ENCODE measurements at regions not wholly inside any gene's neighbourhood (a gene's known extent, or its start where the extent isn't known, plus 50 kb on each side); places are given as distances from the start of the nearest gene placed in this dataset.

- TF ChIP-seq AR (CRISPR knock-in tag; IDR thresholded peaks at IDR 0.05) = no peak
Observed at GRCh38 chr4:144357975-144358374, 217.5 kb upstream of the GYPA start (continued).

DNA sequence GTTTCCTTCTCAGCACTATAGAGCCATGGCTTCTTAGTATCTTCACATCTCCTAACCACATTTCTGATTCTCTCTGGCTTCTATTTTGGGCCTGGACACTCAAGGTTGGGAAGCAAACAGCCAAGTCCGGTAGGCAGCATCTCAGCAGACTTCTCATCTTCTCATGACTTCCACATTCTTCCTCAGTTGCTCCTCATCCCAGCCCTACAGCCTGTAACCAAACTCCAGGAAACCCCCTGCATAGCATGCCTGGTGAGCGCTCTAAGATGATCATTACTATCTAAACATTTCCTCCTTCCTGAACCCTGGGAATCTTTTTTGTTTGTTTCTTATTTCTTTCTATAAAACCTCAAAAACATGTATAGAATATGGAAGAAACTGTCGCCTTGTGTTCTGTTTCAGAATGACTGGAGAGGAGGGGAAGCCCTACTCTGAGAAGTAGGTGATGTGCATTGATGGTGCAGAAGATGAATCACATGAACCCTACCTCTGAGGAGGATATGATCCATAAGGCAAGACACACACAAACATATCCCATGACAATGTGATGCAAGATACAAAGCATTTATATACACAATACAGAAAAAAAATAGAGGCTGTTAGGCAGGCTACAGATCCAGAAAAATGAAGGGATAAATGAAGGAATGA is 219.8 kb upstream of the GYPA start:
- POLR2A ChIA-PET = no interaction called here
- CTCF ChIA-PET = no interaction called here

GRCh38 chr4:144362366-144362765 is 221.8 kb upstream of the GYPA start:
- POLR2A ChIA-PET = interaction anchor here (0.6 kb wide), 1 partner anchor 183 kb away, joined by 4 read pairs; no protein-coding TSS in a partner anchor
- TF ChIP-seq, protein P1, sequence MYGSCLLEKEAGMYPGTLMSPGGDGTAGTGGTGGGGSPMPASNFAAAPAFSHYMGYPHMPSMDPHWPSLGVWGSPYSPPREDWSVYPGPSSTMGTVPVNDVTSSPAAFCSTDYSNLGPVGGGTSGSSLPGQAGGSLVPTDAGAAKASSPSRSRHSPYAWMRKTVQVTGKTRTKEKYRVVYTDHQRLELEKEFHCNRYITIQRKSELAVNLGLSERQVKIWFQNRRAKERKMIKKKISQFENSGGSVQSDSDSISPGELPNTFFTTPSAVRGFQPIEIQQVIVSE (CRISPR knock-in tag; IDR thresholded peaks at IDR 0.05; ENCODE audit: borderline replicate concordance) = no peak
- TF ChIP-seq, protein P2, sequence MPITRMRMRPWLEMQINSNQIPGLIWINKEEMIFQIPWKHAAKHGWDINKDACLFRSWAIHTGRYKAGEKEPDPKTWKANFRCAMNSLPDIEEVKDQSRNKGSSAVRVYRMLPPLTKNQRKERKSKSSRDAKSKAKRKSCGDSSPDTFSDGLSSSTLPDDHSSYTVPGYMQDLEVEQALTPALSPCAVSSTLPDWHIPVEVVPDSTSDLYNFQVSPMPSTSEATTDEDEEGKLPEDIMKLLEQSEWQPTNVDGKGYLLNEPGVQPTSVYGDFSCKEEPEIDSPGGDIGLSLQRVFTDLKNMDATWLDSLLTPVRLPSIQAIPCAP (CRISPR knock-in tag; IDR thresholded peaks at IDR 0.05) = no peak
- TF ChIP-seq MLX (CRISPR knock-in tag; IDR thresholded peaks at IDR 0.05) (no peak), GTF2I (CRISPR knock-in tag; conservative IDR thresholded peaks at IDR 0.05) (no peak), JAZF1 (CRISPR knock-in tag; IDR thresholded peaks at IDR 0.05) (no peak), JUN (CRISPR knock-in tag; IDR thresholded peaks at IDR 0.05) (no peak)
- Mint-ChIP-seq H3K4me3 (no peak overlapping the region), H3K27me3 (ENCODE audit: low read depth) (no peaks in the 10 kb centered on the region), H3K4me1 (peaks cover 22% of the 10 kb centered on the region), H3K36me3 (no peaks in the 10 kb centered on the region), H3K9me3 (no peaks in the 10 kb centered on the region), H3K27ac (no peak overlapping the region)
- no peak for ATAC-seq
- DNase-seq (ENCODE audit: low spot score) = no peak
- CTCF ChIA-PET = no interaction called here

More for the DNA sequence above, 219.8 kb upstream of the GYPA start:
- ATAC-seq (no peak), DNase-seq (ENCODE audit: low spot score) (no peak)
- no peak for TF ChIP-seq NFYB (CRISPR knock-in tag; conservative IDR thresholded peaks at IDR 0.05; ENCODE audit: low read depth)
- TF ChIP-seq, protein P3, sequence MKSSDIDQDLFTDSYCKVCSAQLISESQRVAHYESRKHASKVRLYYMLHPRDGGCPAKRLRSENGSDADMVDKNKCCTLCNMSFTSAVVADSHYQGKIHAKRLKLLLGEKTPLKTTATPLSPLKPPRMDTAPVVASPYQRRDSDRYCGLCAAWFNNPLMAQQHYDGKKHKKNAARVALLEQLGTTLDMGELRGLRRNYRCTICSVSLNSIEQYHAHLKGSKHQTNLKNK (CRISPR knock-in tag; IDR thresholded peaks at IDR 0.05) = no peak
- TF ChIP-seq FOXJ3 (CRISPR knock-in tag; IDR thresholded peaks at IDR 0.05; ENCODE audit: borderline replicate concordance) = no peak
- no peak for TF ChIP-seq SMAD4 (CRISPR knock-in tag; IDR thresholded peaks at IDR 0.05)
- TF ChIP-seq JUN (CRISPR knock-in tag; IDR thresholded peaks at IDR 0.05) = no peak
- TF ChIP-seq MLX (CRISPR knock-in tag; IDR thresholded peaks at IDR 0.05) = no peak
- TF ChIP-seq GABPB1 (CRISPR knock-in tag; IDR thresholded peaks at IDR 0.05) = no peak
- TF ChIP-seq ZNF671 (CRISPR knock-in tag; IDR thresholded peaks at IDR 0.05) = no peak
- Mint-ChIP-seq H3K4me3 (no peak overlapping the region), H3K9me3 (no peaks in the 10 kb centered on the region), H3K27ac (no peak overlapping the region), H3K4me1 (peaks cover 40% of the 10 kb centered on the region), H3K27me3 (ENCODE audit: low read depth) (no peaks in the 10 kb centered on the region), H3K36me3 (no peaks in the 10 kb centered on the region)

- H3K36me3 Mint-ChIP-seq = no peaks in the 10 kb centered on the region
- DNase-seq (ENCODE audit: low spot score) = no peak
- no peak for ATAC-seq
- H3K4me3 Mint-ChIP-seq = no peak overlapping the region
- ChIA-PET CTCF (no interaction called here), POLR2A (no interaction called here)
- H3K27ac Mint-ChIP-seq = no peak overlapping the region
- H3K9me3 Mint-ChIP-seq = no peaks in the 10 kb centered on the region
- peaks cover 11% of the 10 kb centered on the region for H3K4me1 Mint-ChIP-seq
- no peaks in the 10 kb centered on the region for H3K27me3 Mint-ChIP-seq (ENCODE audit: low read depth)
- TF ChIP-seq TEAD4 (CRISPR knock-in tag; IDR thresholded peaks at IDR 0.05) = no peak
- TF ChIP-seq SOX15 (CRISPR knock-in tag; IDR thresholded peaks at IDR 0.05) = no peak
- TF ChIP-seq, protein P1 (CRISPR knock-in tag; IDR thresholded peaks at IDR 0.05; ENCODE audit: borderline replicate concordance) = no peak
- no peak for TF ChIP-seq E2F5 (CRISPR knock-in tag; IDR thresholded peaks at IDR 0.05)
- TF ChIP-seq, protein P3 (CRISPR knock-in tag; IDR thresholded peaks at IDR 0.05) = no peak
- no peak for TF ChIP-seq ZNF512 (CRISPR knock-in tag; IDR thresholded peaks at IDR 0.05; ENCODE audit: borderline replicate concordance)
- no peak for TF ChIP-seq ZNF138 (CRISPR knock-in tag; conservative IDR thresholded peaks at IDR 0.05)
Observed at GRCh38 chr4:144363890-144364289, 223.4 kb upstream of the GYPA start.

All from WTC11 (cell line).